ENCODE measurements at regions not wholly inside any gene's neighbourhood (a gene's known extent, or its start where the extent isn't known, plus 50 kb on each side); places are given as distances from the start of the nearest gene placed in this dataset.

- Histone ChIP-seq H3K9me3 (ENCODE audit: control insufficient read depth, low read depth, low read length) (no peaks in the 10 kb centered on the region), H2AK5ac (ENCODE audit: insufficient read length, low read length) (no peak overlapping the region), H2BK12ac (ENCODE audit: insufficient read length, low read depth, low read length) (no peak overlapping the region), H3T11ph (ENCODE audit: low read length) (no peak overlapping the region), H3K4me1 (ENCODE audit: insufficient read depth, low read length) (no peaks in the 10 kb centered on the region), H2BK20ac (ENCODE audit: low read depth, low read length, poor library complexity, severe bottlenecking) (no peak overlapping the region), H3K27me3 (ENCODE audit: insufficient read depth, low read length) (no peaks in the 10 kb centered on the region), H4K91ac (ENCODE audit: insufficient read length, low read depth, low read length) (no peak overlapping the region), H3K56ac (ENCODE audit: insufficient read length, low read depth, low read length) (no peak overlapping the region), H3K23me2 (ENCODE audit: insufficient read length, low read depth, low read length, poor library complexity, severe bottlenecking) (no peaks in the 10 kb centered on the region), H3K14ac (ENCODE audit: insufficient read depth, low read length) (no peak overlapping the region), H3K4me2 (ENCODE audit: insufficient read depth, insufficient read length, low read length) (no peak overlapping the region), H3K27ac (ENCODE audit: insufficient read length, low read depth, low read length) (no peak overlapping the region), H4K8ac (replicated peaks; ENCODE audit: insufficient read length, low read depth, low read length) (no peak overlapping the region), H4K20me1 (ENCODE audit: control insufficient read depth, insufficient read depth, insufficient read length) (no peaks in the 10 kb centered on the region), H2BK120ac (ENCODE audit: low read depth, low read length, poor library complexity, severe bottlenecking) (no peak overlapping the region), H3K79me2 (ENCODE audit: insufficient read depth, low read length) (no peaks in the 10 kb centered on the region), H3K18ac (ENCODE audit: insufficient read length, low read depth, low read length) (no peak overlapping the region), H2BK15ac (ENCODE audit: low read depth, low read length) (no peak overlapping the region), H2AFZ (ENCODE audit: low read length) (no peak overlapping the region), H3K79me1 (ENCODE audit: insufficient read depth, low read depth, low read length, poor library complexity, severe bottlenecking) (no peaks in the 10 kb centered on the region), H2BK5ac (ENCODE audit: insufficient read length, low read length) (no peak overlapping the region), H4K5ac (ENCODE audit: insufficient read length, low read depth, low read length) (no peak overlapping the region), H3K23ac (ENCODE audit: insufficient read length, low read depth, low read length) (no peak overlapping the region), H3K4ac (ENCODE audit: low read depth, low read length) (no peak overlapping the region), H3K9ac (ENCODE audit: extremely low read depth, insufficient read length, low read length) (no peak overlapping the region)
- Mint-ChIP-seq H3K27me3 (ENCODE audit: low read depth) (no peaks in the 10 kb centered on the region), H3K4me1 (peaks cover 11 to 15% of the 10 kb centered on the region in 2 experiments), H3K4me3 (no peak overlapping the region), H3K27ac (peak overlapping the region in 1 of 3 experiments; percentile 73; a peak in 2 of 7 replicates), H3K9me3 (no peaks in the 10 kb centered on the region; a peak in 1 of 5 replicates), H3K36me3 (ENCODE audit: insufficient read depth in 1 of 3, low read depth in 3 of 3) (peaks cover 0 to 6% (median 0%) of the 10 kb centered on the region in 3 experiments; a peak in 2 of 7 replicates)
- no peak for TF ChIP-seq CTCF (conservative IDR thresholded peaks at IDR 0.05)
- WGBS (ENCODE audit: extremely low coverage, insufficient read length, low lambda C conversion rate): no CpG with 5 or more reads among the region's 4 CpGs
- DNase-seq: no peak
These were observed 267.9 kb upstream of the SEMA6A start for GRCh38 chr5:116842514-116842961.
